AG20443 (cell line): ENCODE measurements at regions not wholly inside any gene's neighbourhood (a gene's known extent, or its start where the extent isn't known, plus 50 kb on each side); places are given as distances from the start of the nearest gene placed in this dataset.
"Not testable (repeated sequence)": the region's sequence is repeated elsewhere in the genome, so short reads cannot be mapped to it uniquely, and the experiment has no call there.

ENCODE experiments used
- DNase-seq: peaks from one replicate; pipeline ENCODE4 v3.0.0; 2012; ENCODE audit warnings: low spot score, mixed read lengths

DNA sequence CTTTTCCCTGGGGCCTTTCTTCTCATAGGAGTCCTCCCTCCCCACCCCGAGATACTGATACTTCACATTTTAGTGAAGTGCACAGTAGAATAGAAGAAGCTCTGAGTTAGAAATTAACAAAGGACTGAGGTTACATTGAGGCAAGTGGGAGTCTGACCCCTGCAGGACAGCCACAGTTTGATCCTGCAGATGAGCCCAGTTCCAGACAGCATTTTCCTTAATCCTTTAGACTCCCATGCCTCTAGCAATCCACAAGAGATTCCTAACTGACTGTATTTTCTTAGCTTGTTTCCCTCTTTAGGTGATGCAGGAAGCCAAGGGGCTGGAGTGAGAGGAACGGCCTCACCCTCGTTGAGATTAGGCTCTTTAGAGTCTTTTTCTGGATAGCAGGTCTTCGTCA is 204.0 kb downstream of the CYRIA start:
- no peak for DNase-seq

DNA sequence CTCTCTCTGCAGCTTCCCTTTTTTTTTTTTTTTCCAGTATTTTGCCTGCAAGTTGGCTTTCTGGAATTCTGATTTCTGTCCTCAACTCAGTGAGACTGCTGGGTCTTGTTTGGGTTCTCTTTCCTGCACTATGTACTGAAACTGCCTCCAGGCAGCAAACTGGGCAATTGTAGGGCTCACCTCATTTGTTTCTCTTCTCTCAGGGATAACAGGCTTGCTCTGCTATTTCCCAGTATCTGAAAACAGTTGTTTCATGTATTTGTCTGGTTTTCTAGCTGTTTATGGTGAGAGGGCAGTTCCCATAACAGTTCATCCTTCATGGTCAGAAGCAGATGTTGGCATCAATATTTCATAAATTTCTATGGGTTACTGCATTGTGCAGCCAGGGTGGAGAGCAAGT is 206.0 kb downstream of the CYRIA start:
- no peak for DNase-seq

DNA sequence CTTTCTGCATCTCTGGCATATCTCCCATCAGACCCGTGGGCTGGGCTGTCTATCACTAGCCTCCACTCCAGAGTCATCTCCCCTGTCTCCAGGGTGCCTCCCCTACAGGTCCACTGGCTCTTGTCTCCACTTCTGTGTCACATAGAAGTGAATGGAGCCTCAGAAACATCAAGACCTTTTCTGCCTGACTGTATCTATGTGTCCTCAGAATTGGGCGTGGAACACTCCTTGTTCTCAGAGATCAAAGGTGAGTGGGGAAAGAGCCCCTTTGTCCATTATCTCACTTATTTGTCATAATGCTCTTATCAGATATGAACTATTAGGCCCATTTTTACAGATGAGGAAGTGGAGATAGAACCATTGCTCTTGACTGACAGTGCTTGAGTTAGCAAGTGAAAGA is 211.0 kb downstream of the CYRIA start:
- no peak for DNase-seq

DNA sequence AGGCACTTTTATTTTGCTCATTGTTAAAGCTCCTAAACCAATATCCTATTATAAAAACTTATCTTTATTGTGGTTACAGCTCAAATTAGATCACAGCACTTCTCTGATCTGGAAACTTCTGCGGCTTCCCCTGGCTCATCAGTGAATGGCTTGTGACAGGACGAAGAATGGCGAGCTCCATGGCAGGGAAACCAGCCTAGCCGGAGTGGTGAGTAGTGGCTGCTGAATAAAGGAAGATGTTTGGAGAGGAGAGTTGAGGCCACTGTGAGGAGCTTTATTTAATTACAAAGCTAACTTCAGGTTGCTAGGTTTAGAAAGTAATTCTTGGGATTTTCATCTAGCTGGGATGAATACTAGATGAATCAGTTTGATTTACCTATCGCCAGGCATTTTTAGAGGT is 213.5 kb downstream of the CYRIA start:
- DNase-seq = no peak

GRCh38 chr2:16446706-16447105 is 218.9 kb downstream of the CYRIA start:
- no peak for DNase-seq

DNA sequence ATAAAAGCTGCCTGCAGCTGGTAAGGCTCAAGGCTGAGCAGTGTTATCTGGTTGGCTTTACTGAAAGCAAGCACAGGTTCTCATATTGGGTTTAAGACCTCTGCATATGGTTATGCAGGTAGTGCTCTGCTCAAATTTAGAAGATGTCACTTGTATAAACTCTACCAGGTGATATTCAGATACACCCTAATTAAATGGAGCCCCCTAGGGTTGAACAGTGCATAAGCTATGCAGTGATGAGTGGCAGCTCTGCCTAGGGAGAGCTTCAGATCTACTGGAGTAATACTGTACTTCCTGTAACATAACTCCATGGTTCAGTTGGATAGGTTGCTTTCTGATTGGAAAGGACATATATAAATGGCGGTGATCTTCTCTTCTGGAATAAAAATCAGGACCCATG is 222.7 kb downstream of the CYRIA start:
- DNase-seq = no peak

DNA sequence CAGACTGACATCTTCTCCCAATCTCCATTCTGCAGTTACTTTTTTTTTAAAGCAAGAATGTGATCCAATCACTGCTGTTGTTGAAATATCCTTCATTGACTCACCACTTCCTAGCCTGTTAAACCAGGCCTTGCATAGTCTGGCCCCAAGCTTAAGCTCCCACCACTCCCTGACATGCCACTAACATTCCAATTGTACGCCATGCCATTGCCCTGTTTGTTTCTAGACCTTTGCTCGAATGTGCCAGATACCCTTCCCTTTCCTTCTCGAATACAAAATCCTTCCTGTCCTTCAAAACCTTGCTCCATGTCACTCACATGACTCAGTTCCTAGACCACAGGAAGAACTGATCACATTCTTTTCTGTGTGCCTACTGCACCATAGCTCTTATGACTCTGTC is 224.2 kb downstream of the CYRIA start:
- no peak for DNase-seq

- no peak for DNase-seq
These were observed 224.7 kb downstream of the CYRIA start for GRCh38 chr2:16440898-16441297.

DNA sequence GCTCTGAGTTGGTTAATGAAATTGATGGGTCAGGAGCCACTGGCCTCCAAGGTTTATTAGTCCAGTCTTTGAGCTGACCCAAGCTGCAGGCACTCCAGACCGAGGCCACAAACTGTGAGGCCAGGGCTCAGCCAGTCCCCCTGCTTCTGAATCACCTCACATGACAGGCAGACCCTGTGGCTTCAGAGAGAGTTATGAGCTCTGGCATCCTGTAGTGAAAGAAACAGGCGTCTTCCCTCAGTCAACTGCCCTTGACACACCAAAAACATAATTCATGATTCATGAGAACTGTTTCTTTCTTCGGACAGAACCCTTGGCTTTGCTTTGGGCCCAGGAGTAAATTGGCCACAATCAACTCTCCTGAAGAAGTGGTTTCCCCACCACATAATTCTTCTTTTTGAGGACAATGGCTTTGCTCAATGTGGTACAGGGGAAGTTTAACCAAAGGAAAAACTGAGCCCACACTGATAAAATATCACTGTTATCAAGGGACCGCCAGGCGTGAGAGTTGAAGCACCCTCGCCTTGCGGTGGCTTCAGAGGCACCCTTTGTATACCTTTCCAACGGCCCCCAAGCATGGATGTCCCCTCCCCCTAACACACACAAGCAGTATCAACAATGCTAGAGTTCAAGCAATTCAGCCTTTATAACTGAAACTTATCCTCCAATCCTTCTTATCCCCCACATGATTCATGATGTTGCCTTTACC is 226.9 kb downstream of the CYRIA start:
- no peak for DNase-seq

DNA sequence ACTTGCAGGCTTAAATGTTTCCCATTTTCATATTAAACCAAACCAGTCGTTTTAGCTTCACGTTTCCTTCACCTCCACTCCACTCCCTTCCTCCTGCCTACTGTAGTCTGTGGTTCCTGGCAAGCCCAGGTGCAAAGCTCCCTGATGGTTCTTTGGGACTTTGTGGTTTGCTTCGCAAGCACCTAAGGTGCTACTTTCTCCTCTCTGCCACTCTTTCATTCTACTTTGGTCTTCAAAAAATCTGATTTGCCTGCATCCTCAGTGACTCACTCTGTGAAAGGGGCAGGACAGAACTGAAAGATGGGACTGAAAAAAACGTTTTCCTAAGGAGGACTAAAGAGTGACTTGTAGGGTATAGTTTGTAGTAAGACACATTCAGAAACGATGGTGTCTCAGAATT is 228.4 kb downstream of the CYRIA start:
- DNase-seq = no peak

DNA sequence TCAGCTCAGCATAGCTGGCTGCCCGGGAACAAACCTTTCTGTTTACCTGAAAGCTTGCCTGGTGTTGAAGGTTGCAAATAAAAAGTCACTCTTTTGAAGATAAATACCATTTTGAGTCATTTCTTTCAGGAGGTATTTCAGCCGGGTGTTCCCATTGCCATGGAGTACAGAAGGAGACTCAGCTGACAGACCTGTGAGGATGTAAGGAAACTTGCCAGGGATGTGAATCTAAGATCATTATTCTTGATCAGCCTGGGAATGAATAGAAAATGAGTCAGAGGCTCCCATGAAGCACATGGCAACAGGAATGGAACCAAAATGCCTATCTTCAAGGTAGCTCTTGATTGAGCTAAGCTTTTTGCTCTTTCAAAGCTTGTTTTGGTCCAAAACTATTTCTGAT is 231.2 kb downstream of the CYRIA start:
- no peak for DNase-seq

DNA sequence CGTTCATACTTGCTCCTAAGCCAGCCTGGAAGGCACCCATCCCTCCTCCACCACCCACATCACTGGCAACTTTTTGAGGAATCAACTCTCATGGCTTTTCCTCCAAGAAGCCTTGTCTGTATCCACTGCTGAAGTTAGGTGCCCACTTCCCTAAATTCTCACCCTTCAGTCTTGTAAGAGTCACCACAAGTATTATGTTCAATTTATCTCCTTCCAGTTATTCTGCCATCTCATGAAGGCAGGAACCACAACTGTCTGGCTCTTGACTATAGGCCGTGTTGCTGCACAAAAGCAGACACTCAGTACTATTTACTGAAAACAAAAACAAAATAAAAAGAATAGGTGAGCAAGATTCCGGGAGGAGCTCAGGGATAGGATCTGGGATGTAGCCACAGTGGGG is 234.8 kb downstream of the CYRIA start:
- DNase-seq = no peak

DNA sequence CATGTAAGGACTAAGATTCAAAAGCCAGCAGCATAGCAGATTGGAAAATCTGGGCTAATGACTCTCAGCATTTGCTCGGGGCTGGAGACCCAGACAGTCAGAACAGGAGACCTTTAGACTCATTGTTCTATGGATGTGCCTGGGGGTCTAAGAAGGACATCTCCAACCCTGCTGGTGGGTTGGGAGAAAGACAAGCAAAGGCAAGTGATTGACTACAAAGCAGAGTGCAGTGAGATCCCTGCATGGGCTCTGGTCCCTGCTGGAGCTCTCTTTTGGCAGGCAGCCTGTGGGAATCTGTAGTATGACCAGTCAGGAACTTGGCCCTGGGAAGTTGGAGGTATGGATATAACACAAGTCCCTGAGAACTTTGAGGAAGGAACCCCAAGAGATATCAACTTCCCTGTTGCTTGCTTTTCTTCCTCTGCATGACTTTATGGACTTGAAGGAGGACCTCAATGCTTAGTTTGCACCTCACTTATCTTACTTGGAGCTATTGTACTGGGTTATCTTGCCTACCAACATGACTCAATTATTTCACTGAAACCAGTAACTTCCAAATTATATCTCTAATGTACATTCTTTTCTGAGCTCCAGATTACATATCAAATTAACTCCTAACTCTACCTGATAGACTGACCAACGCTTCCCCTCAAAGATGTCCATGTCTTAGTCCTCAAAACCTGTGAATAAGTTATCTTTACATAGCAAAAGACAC is 236.0 kb downstream of the CYRIA start:
- DNase-seq = no peak

GRCh38 chr2:16429002-16429401 is 236.6 kb downstream of the CYRIA start:
- DNase-seq = no peak

DNA sequence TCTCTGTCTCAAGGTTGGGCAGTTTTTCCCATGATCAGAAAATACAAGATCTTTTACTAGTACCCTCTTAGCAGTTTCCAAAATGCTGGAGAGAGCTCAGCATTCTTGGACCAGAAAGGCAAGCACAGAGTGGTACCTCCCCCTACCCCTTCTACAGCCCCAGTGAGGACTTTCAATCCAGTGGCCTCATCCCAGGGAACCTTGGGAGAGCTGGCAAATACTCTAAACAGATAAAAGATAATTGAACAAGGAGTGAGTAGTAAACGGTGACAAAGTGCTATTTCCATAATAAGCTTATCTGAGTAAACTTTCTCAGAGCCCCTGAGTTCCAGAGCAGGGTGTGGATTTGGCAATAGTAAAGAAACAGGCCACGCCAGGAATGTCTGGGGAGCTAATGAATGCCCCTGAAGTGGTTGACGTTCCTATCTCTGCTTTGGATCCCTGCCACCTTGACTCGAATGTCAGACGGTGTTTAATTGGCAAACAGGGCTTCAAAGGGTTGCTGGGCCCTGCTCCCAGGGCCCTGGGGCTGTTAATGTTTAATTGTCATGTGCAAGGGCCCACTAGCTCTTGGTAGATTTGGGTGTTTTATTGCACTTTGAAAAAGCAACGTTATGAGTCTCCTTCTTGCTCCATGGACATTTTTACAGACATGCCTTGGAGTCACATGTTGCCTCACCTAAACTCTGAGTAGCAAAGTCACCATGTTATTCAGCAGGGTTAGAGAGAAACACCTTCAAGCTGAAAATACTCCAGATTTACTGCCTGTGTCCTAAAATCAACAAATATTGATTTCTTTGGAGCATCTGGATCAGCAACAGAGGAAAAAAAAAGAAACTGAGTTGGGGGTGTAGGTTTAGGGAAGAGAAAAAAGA is 239.9 kb downstream of the CYRIA start:
- DNase-seq = no peak

- DNase-seq = no peak
These were observed 245.2 kb downstream of the CYRIA start for GRCh38 chr2:16420421-16420820.

- no peak for DNase-seq
These were observed 247.9 kb downstream of the CYRIA start for GRCh38 chr2:16417726-16418125.

- DNase-seq = no peak
These were observed 249.0 kb downstream of the CYRIA start for GRCh38 chr2:16416651-16417050.

DNA sequence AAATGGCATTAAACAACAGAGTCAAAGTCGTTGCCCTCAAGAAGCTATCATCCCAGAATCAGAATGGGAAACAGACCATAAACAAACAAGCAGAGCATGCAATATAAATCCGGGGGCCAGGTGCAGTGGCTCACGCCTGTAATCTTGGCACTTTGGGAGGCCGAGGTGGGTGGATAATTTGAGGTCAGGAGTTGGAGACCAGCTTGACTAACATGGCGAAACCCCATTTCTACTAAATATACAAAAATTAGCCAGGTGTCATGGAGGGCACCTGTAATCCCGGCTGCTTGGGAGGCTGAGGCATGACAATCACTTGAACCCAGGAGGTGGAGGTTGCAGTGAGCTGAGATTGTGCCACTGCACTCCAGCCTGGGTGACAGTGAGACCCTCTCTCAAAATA is 249.8 kb downstream of the CYRIA start:
- not testable (repeated sequence) for DNase-seq

DNA sequence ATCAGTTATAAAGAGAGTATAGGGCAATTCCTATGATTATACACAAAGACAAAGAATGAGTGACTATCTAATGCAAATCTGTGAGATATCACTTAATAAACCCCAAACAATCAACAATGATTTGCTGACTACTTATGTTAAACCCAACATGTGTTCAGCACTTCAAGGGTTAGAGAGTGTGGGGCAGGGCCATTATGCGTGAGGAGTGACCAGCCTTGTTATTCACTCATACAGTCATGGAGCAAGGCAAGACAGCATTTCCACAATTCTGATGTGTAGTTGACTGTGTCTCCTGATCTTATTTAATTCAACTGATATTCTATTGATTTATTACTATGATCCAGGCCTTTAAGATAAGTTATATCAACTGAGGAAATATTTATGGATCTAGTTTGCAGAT is 251.7 kb downstream of the CYRIA start:
- no peak for DNase-seq

DNA sequence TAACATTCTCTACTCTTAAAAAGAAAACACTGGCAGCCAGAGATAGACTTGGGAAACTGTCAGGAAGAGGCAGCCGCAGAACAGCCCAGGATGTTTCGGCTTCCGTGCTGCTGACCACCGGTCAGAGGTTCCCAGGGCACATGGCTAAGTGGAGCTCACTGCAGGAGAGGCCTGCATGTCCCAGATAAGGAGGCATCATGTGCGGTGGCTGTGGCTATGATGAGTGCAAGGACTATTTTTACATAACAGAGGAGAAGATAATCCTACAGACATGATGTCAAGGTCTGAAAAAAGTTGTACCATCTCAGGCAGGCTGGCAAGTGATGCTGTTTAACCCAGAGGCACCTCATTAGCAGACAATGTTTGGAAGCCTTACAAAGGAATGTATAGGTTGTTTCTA is 252.3 kb downstream of the CYRIA start:
- DNase-seq = no peak

GRCh38 chr2:16412321-16413030 is 253.2 kb downstream of the CYRIA start:
- DNase-seq = no peak
